SK-N-SH (cell line): ENCODE measurements at regions not wholly inside any gene's neighbourhood (a gene's known extent, or its start where the extent isn't known, plus 50 kb on each side); places are given as distances from the start of the nearest gene placed in this dataset.

Source experiments
- CTCF ChIA-PET: fragments of 300-600, 350-600 bp; formaldehyde crosslinking; extraction: SDS; loops from one replicate; lab custom pipeline; 2021; lab: Yijun Ruan, JAX
- POLR2A ChIA-PET: fragments of 350-600 bp; sonication (Branson Sonifier 250); formaldehyde crosslinking; extraction: SDS; loops from one replicate; lab custom pipeline; 2020; ENCODE audit warnings: antibody characterized with exemption, inconsistent platforms; lab: Yijun Ruan, JAX
- DNase-seq: peaks from one replicate; pipeline ENCODE4 v3.0.0; 2012
- H2AFZ ChIP-seq: fragments of 200-600 bp; sonication (generic); 2 replicates; pipeline ENCODE4 v1.8.1; 2016; ENCODE audit warnings: antibody characterized with exemption, mild to moderate bottlenecking, low read depth
- H3F3A ChIP-seq: fragments of 200-600 bp; sonication (generic); replicated peaks from 2 replicates; pipeline ENCODE3; 2016; ENCODE audit warnings: antibody characterized with exemption, mild to moderate bottlenecking; ENCODE audit not compliant: insufficient read depth
- H3K27ac ChIP-seq, 2 experiments: fragments of 200-500 bp in 1 of 2; fragments of 200-600 bp in 1 of 2; sonication (Bioruptor generic) in 1 of 2; sonication (generic), shearing (Covaris generic) in 1 of 2; 2 replicates each; pipeline versions ENCODE4 v1.5.1 to v1.6.1; 2014 to 2016; ENCODE audit warnings: low read depth in 2 of 2, inconsistent platforms in 1 of 2, low read length in 1 of 2, mild to moderate bottlenecking in 1 of 2, mixed read lengths in 1 of 2
- H3K27me3 ChIP-seq: fragments of 200-600 bp; sonication (generic), shearing (Covaris generic); 2 replicates; pipeline ENCODE4 v1.6.1; 2016; ENCODE audit warnings: mixed run types; ENCODE audit not compliant: insufficient read depth
- H3K36me3 ChIP-seq, 2 experiments: fragments of 200-500 bp in 1 of 2; fragments of 200-600 bp in 1 of 2; sonication (Bioruptor generic) in 1 of 2; sonication (generic) in 1 of 2; replicated peaks in 1 of 2; 2 replicates each; pipeline versions ENCODE3 to v1.5.1; 2014 to 2016; ENCODE audit warnings: low read length in 1 of 2, mild to moderate bottlenecking in 1 of 2; ENCODE audit not compliant: insufficient read depth in 2 of 2, control insufficient read depth in 1 of 2
- H3K4me1 ChIP-seq, 2 experiments: fragments of 200-500 bp in 1 of 2; fragments of 200-600 bp in 1 of 2; sonication (Bioruptor generic) in 1 of 2; sonication (generic), shearing (Covaris generic) in 1 of 2; 2 replicates each; pipeline versions ENCODE4 v1.5.1 to v1.6.1; 2014 to 2016; ENCODE audit warnings: low read depth in 1 of 2, low read length in 1 of 2, mixed run types in 1 of 2; ENCODE audit not compliant: insufficient read depth in 2 of 2, control insufficient read depth in 1 of 2
- H3K4me2 ChIP-seq: fragments of 200-600 bp; sonication (generic), shearing (Covaris generic); 2 replicates; pipeline ENCODE4 v1.6.1; 2017; ENCODE audit warnings: mixed run types
- H3K4me3 ChIP-seq, 2 experiments: fragments of 200-500 bp in 1 of 2; fragments of 200-600 bp in 1 of 2; sonication (Bioruptor generic) in 1 of 2; sonication (generic), shearing (Covaris generic) in 1 of 2; 2 replicates each; pipeline versions ENCODE4 v1.5.1 to v1.8.1; 2014 to 2016; ENCODE audit warnings: low read depth in 2 of 2, inconsistent platforms in 1 of 2, low read length in 1 of 2, mild to moderate bottlenecking in 1 of 2, mixed read lengths in 1 of 2, moderate library complexity in 1 of 2
- H3K79me2 ChIP-seq: fragments of 200-600 bp; sonication (generic); 2 replicates; pipeline ENCODE4 v1.8.1; 2017; ENCODE audit warnings: mild to moderate bottlenecking; ENCODE audit not compliant: insufficient read depth
- H3K9ac ChIP-seq: fragments of 200-600 bp; sonication (generic); 2 replicates; pipeline ENCODE4 v1.6.1; 2017; ENCODE audit warnings: mixed run types
- H3K9me2 ChIP-seq: fragments of 200-600 bp; sonication (generic); 2 replicates; pipeline ENCODE4 v1.6.1; 2017; ENCODE audit warnings: mixed run types
- H3K9me3 ChIP-seq: fragments of 200-600 bp; sonication (generic); 2 replicates; pipeline ENCODE4 v1.6.1; 2017; ENCODE audit warnings: mixed run types, mild to moderate bottlenecking, moderate library complexity
- H4K20me1 ChIP-seq: fragments of 200-600 bp; sonication (generic); 2 replicates; pipeline ENCODE4 v1.6.1; 2017; ENCODE audit warnings: mild to moderate bottlenecking, mixed run types; ENCODE audit not compliant: insufficient read depth
- CHD2 ChIP-seq: fragments of 150-350 bp; IDR thresholded peaks from 2 replicates; pipeline ENCODE4 v1.6.1; 2018; ENCODE audit warnings: low read length; ENCODE audit not compliant: partially characterized antibody
- CTCF ChIP-seq: fragments of 200-600 bp; sonication (generic); IDR thresholded peaks from 2 replicates; pipeline ENCODE4 v1.6.1; 2017; ENCODE audit warnings: antibody characterized with exemption, mild to moderate bottlenecking, moderate library complexity
- ELF1 ChIP-seq: IDR thresholded peaks from 2 replicates; pipeline ENCODE4 v1.4.0; 2012
- EP300 ChIP-seq, 2 experiments: IDR thresholded peaks; 2 replicates each; pipeline versions ENCODE4 v1.4.0 to v1.6.1; 2012; ENCODE audit warnings: borderline replicate concordance in 1 of 2, low read depth in 1 of 2, low read length in 1 of 2
- FOXJ3 ChIP-seq: sonication (generic); formaldehyde crosslinking; IDR thresholded peaks from 2 replicates; pipeline ENCODE4 v1.5.1; 2020; ENCODE audit warnings: mild to moderate bottlenecking, missing genetic modification reagents
- GABPA ChIP-seq: IDR thresholded peaks from 2 replicates; pipeline ENCODE4 v1.4.0; 2012; ENCODE audit warnings: low read depth, mild to moderate bottlenecking
- GATA2 ChIP-seq: sonication (generic); formaldehyde crosslinking; IDR thresholded peaks from 2 replicates; pipeline ENCODE4 v1.5.0; 2020; ENCODE audit warnings: mild to moderate bottlenecking, missing genetic modification reagents
- MXI1 ChIP-seq: IDR thresholded peaks from 2 replicates; pipeline ENCODE4 v1.6.1; 2012; ENCODE audit warnings: mild to moderate bottlenecking, low read depth, low read length, improper control_type of control experiment
- NFIC ChIP-seq: IDR thresholded peaks from 2 replicates; pipeline ENCODE4 v1.4.0; 2012; ENCODE audit warnings: borderline replicate concordance
- RCOR1 ChIP-seq: fragments of 150-350 bp; IDR thresholded peaks from 2 replicates; pipeline ENCODE4 v1.6.1; 2017; ENCODE audit warnings: antibody characterized with exemption, low read length
- SIN3A ChIP-seq: IDR thresholded peaks from 2 replicates; pipeline ENCODE4 v1.6.1; 2012; ENCODE audit warnings: low read depth, mild to moderate bottlenecking, low read length, moderate library complexity, borderline replicate concordance
- SMC3 ChIP-seq: IDR thresholded peaks from 2 replicates; pipeline ENCODE4 v1.6.1; 2012; ENCODE audit warnings: low read depth, low read length, improper control_type of control experiment
- TCF12 ChIP-seq: IDR thresholded peaks from 2 replicates; pipeline ENCODE4 v1.4.0; 2012
- TEAD4 ChIP-seq: IDR thresholded peaks from 2 replicates; pipeline ENCODE4 v1.4.0; 2012; ENCODE audit warnings: mild to moderate bottlenecking, borderline replicate concordance; ENCODE audit not compliant: insufficient read depth
- USF1 ChIP-seq: IDR thresholded peaks from 2 replicates; pipeline ENCODE4 v1.4.0; 2012; ENCODE audit warnings: low read depth, borderline replicate concordance
- USF2 ChIP-seq: fragments of 150-350 bp; IDR thresholded peaks from 2 replicates; pipeline ENCODE4 v1.6.1; 2017; ENCODE audit warnings: antibody characterized with exemption, low read length, low read depth, borderline replicate concordance
- ZBTB33 ChIP-seq: IDR thresholded peaks from 2 replicates; pipeline ENCODE4 v1.4.0; 2012; ENCODE audit warnings: low read depth, borderline replicate concordance
- WGBS: methylation state at CpG from one replicate; pipeline ENCODE4 v1.1.6; 2017; ENCODE audit warnings: low lambda C conversion rate; 5-methylcytosine and 5-hydroxymethylcytosine counted together

GRCh38 chr4:149927514-149927913 is 111.9 kb upstream of the IQCM start:
- H3K27ac ChIP-seq, result no peak overlapping the region
- no peak overlapping the region for H2AFZ ChIP-seq
- no peaks in the 10 kb centered on the region for H3F3A ChIP-seq
- no peak overlapping the region for H3K4me3 ChIP-seq
- H3K9me3 ChIP-seq, result no peaks in the 10 kb centered on the region
- CTCF ChIA-PET, result interaction anchor here (0.7 to 1.6 kb wide), 2 partner anchors 12 to 155 kb away, joined by 3 to 4 read pairs; no protein-coding TSS in a partner anchor
- 68% methylated on average over 3 of the region's 3 CpGs for WGBS
- H3K36me3 ChIP-seq, result no peaks in the 10 kb centered on the region
- H3K9me2 ChIP-seq, result no peaks in the 10 kb centered on the region
- H3K4me1 ChIP-seq, result peaks cover 0 to 5% of the 10 kb centered on the region in 2 experiments; a peak in 2 of 4 replicates
- H3K27me3 ChIP-seq, result no peaks in the 10 kb centered on the region
- POLR2A ChIA-PET, result no interaction called here
- H3K79me2 ChIP-seq, result no peaks in the 10 kb centered on the region
- H3K9ac ChIP-seq, result no peak overlapping the region
- DNase-seq, result no peak
- no peaks in the 10 kb centered on the region for H4K20me1 ChIP-seq
- no peak for TF ChIP-seq ELF1
- TF ChIP-seq RCOR1, result no peak
- TF ChIP-seq GATA2, result no peak
- TF ChIP-seq TCF12, result no peak
- no peak for TF ChIP-seq GABPA
- TF ChIP-seq NFIC, result no peak
- TF ChIP-seq MXI1, result no peak
- TF ChIP-seq USF2, result no peak
- no peak for TF ChIP-seq ZBTB33
- no peak for TF ChIP-seq FOXJ3 (CRISPR knock-in tag)
- TF ChIP-seq USF1, result no peak
- TF ChIP-seq SIN3A, result no peak
- TF ChIP-seq TEAD4, result no peak
- TF ChIP-seq EP300 (IDR thresholded peaks at IDR 0.05; ENCODE audit: borderline replicate concordance in 1 of 2, low read depth in 1 of 2, low read length in 1 of 2), result no peak
- no peak overlapping the region for H3K4me2 ChIP-seq

- Histone ChIP-seq H3K9ac (no peak overlapping the region), H3K4me1 (peaks cover 0 to 7% of the 10 kb centered on the region in 2 experiments; a peak in 2 of 4 replicates), H4K20me1 (no peaks in the 10 kb centered on the region), H3K27ac (no peak overlapping the region), H3K27me3 (no peaks in the 10 kb centered on the region), H3K9me2 (no peaks in the 10 kb centered on the region), H2AFZ (no peak overlapping the region), H3F3A (no peaks in the 10 kb centered on the region), H3K4me2 (no peak overlapping the region), H3K36me3 (no peaks in the 10 kb centered on the region), H3K9me3 (no peaks in the 10 kb centered on the region), H3K79me2 (no peaks in the 10 kb centered on the region), H3K4me3 (no peak overlapping the region)
- CTCF ChIA-PET, result interaction anchor here (1.6 kb wide), 1 partner anchor 13 kb away, joined by 4 read pairs; no protein-coding TSS in a partner anchor
- TF ChIP-seq SMC3 (no peak), ELF1 (no peak), GATA2 (no peak), NFIC (no peak), CHD2 (no peak), CTCF (no peak)
- DNase-seq, result no peak
- WGBS, result 55% methylated on average over 1 of the region's 1 CpG
- POLR2A ChIA-PET, result no interaction called here
These were observed 112.9 kb upstream of the IQCM start for GRCh38 chr4:149928507-149928906.
